H9 (cell line): ENCODE measurements at regions not wholly inside any gene's neighbourhood (a gene's known extent, or its start where the extent isn't known, plus 50 kb on each side); places are given as distances from the start of the nearest gene placed in this dataset.

Experiments used
- DNase-seq: peaks from one replicate; pipeline ENCODE4 v3.0.0-alpha.2; 2017
- H2AFZ ChIP-seq: one replicate; pipeline ENCODE4 v1.6.1; 2013; ENCODE audit warnings: mild to moderate bottlenecking, low read length, control low read depth, moderate library complexity
- H2AK5ac ChIP-seq: 2 replicates; pipeline ENCODE4 v1.6.1; 2013; ENCODE audit warnings: low read length, control low read depth, mixed read lengths; ENCODE audit not compliant: insufficient read length
- H2BK120ac ChIP-seq: one replicate; pipeline ENCODE4 v1.6.1; 2013; ENCODE audit warnings: low read depth, mild to moderate bottlenecking, low read length, control low read depth, inconsistent platforms; ENCODE audit not compliant: poor library complexity, severe bottlenecking
- H2BK12ac ChIP-seq: 2 replicates; pipeline ENCODE4 v1.6.1; 2013; ENCODE audit warnings: low read length, control low read depth, mixed read lengths, low read depth; ENCODE audit not compliant: insufficient read length
- H2BK15ac ChIP-seq: 2 replicates; pipeline ENCODE4 v1.6.1; 2013; ENCODE audit warnings: low read depth, low read length, control low read depth
- H2BK20ac ChIP-seq: one replicate; pipeline ENCODE4 v1.6.1; 2013; ENCODE audit warnings: low read depth, mild to moderate bottlenecking, low read length, control low read depth, inconsistent platforms; ENCODE audit not compliant: poor library complexity, severe bottlenecking
- H2BK5ac ChIP-seq: 2 replicates; pipeline ENCODE4 v1.6.1; 2013; ENCODE audit warnings: low read length, control low read depth, mixed read lengths; ENCODE audit not compliant: insufficient read length
- H3K14ac ChIP-seq: 2 replicates; pipeline ENCODE4 v1.6.1; 2013; ENCODE audit warnings: low read length, control low read depth; ENCODE audit not compliant: insufficient read depth
- H3K18ac ChIP-seq: 2 replicates; pipeline ENCODE4 v1.6.1; 2013; ENCODE audit warnings: low read depth, mild to moderate bottlenecking, mixed read lengths, low read length, control low read depth; ENCODE audit not compliant: insufficient read length
- H3K23ac ChIP-seq: 2 replicates; pipeline ENCODE4 v1.6.1; 2013; ENCODE audit warnings: low read length, control low read depth, mixed read lengths, low read depth; ENCODE audit not compliant: insufficient read length
- H3K23me2 ChIP-seq: 2 replicates; pipeline ENCODE4 v1.6.1; 2013; ENCODE audit warnings: low read depth, mild to moderate bottlenecking, mixed read lengths, low read length, control low read depth; ENCODE audit not compliant: insufficient read length, poor library complexity, severe bottlenecking
- H3K27ac ChIP-seq: 2 replicates; pipeline ENCODE4 v1.5.1; 2013; ENCODE audit warnings: low read length, control low read depth, mixed read lengths, low read depth; ENCODE audit not compliant: insufficient read length
- H3K27me3 ChIP-seq: 2 replicates; pipeline ENCODE4 v1.6.1; 2013; ENCODE audit warnings: low read length, control low read depth, inconsistent platforms; ENCODE audit not compliant: insufficient read depth
- H3K4ac ChIP-seq: 2 replicates; pipeline ENCODE4 v1.6.1; 2013; ENCODE audit warnings: low read depth, mild to moderate bottlenecking, control low read depth, inconsistent platforms, low read length, moderate library complexity
- H3K4me1 ChIP-seq: 2 replicates; pipeline ENCODE4 v1.6.1; 2013; ENCODE audit warnings: low read length, control low read depth, inconsistent platforms; ENCODE audit not compliant: insufficient read depth
- H3K4me2 ChIP-seq: 2 replicates; pipeline ENCODE4 v1.6.1; 2013; ENCODE audit warnings: low read length, control low read depth, mixed read lengths; ENCODE audit not compliant: insufficient read length, insufficient read depth
- H3K56ac ChIP-seq: 2 replicates; pipeline ENCODE4 v1.6.1; 2013; ENCODE audit warnings: low read depth, mild to moderate bottlenecking, mixed read lengths, low read length, control low read depth; ENCODE audit not compliant: insufficient read length
- H3K79me1 ChIP-seq: 2 replicates; pipeline ENCODE4 v1.6.1; 2013; ENCODE audit warnings: low read depth, mild to moderate bottlenecking, moderate library complexity, low read length, control low read depth, inconsistent platforms; ENCODE audit not compliant: insufficient read depth, poor library complexity, severe bottlenecking
- H3K79me2 ChIP-seq: 2 replicates; pipeline ENCODE4 v1.6.1; 2013; ENCODE audit warnings: low read length, control low read depth, inconsistent platforms; ENCODE audit not compliant: insufficient read depth
- H3K9ac ChIP-seq: 2 replicates; pipeline ENCODE4 v1.6.1; 2013; ENCODE audit warnings: low read length, control low read depth, mixed read lengths; ENCODE audit not compliant: insufficient read length; ENCODE audit errors: extremely low read depth
- H3K9me3 ChIP-seq: one replicate; pipeline ENCODE4 v1.6.1; 2013; ENCODE audit warnings: low read depth, low read length, inconsistent platforms; ENCODE audit not compliant: control insufficient read depth
- H3T11ph ChIP-seq: one replicate; pipeline ENCODE4 v1.6.1; 2013; ENCODE audit warnings: mild to moderate bottlenecking, low read length, control low read depth, inconsistent platforms
- H4K20me1 ChIP-seq: one replicate; pipeline ENCODE4 v1.6.1; 2013; ENCODE audit not compliant: control insufficient read depth, insufficient read length, insufficient read depth
- H4K5ac ChIP-seq: 2 replicates; pipeline ENCODE4 v1.6.1; 2013; ENCODE audit warnings: low read depth, mild to moderate bottlenecking, mixed read lengths, low read length, control low read depth; ENCODE audit not compliant: insufficient read length
- H4K8ac ChIP-seq: replicated peaks from 2 replicates; pipeline ENCODE4 v1.6.1; 2013; ENCODE audit warnings: low read length, control low read depth, mixed read lengths, low read depth; ENCODE audit not compliant: insufficient read length
- H4K91ac ChIP-seq: 2 replicates; pipeline ENCODE4 v1.6.1; 2013; ENCODE audit warnings: low read depth, mild to moderate bottlenecking, moderate library complexity, mixed read lengths, low read length, control low read depth; ENCODE audit not compliant: insufficient read length
- H3K27ac Mint-ChIP-seq, 3 experiments: 2 replicates in 2 of 3; 3 replicates in 1 of 3; pipeline ENCODE4 v1.8.0; 2020 to 2021; ENCODE audit warnings: mixed read lengths in 3 of 3, mild to moderate bottlenecking in 1 of 3, moderate library complexity in 1 of 3
- H3K27me3 Mint-ChIP-seq: 2 replicates; pipeline ENCODE4 v1.8.0; 2021; ENCODE audit warnings: low read depth, mild to moderate bottlenecking, moderate library complexity, mixed read lengths
- H3K36me3 Mint-ChIP-seq, 3 experiments: 2 replicates in 2 of 3; 3 replicates in 1 of 3; pipeline ENCODE4 v1.8.0; 2020 to 2021; ENCODE audit warnings: low read depth in 3 of 3, mixed read lengths in 3 of 3; ENCODE audit not compliant: insufficient read depth in 1 of 3
- H3K4me1 Mint-ChIP-seq, 2 experiments: 2 replicates each; pipeline ENCODE4 v1.8.0; 2020; ENCODE audit warnings: mixed read lengths in 2 of 2
- H3K4me3 Mint-ChIP-seq, 2 experiments: 2 replicates in 1 of 2; 3 replicates in 1 of 2; pipeline ENCODE4 v1.8.0; 2020 to 2021; ENCODE audit warnings: mild to moderate bottlenecking in 2 of 2, mixed read lengths in 2 of 2, moderate library complexity in 1 of 2
- H3K9me3 Mint-ChIP-seq, 2 experiments: 2 replicates in 1 of 2; 3 replicates in 1 of 2; pipeline ENCODE4 v1.8.0; 2020; ENCODE audit warnings: mild to moderate bottlenecking in 2 of 2, mixed read lengths in 2 of 2, moderate library complexity in 1 of 2
- CTCF ChIP-seq: fragments of 200-600 bp; sonication (generic); conservative IDR thresholded peaks from 3 replicates; pipeline ENCODE4 v1.8.0; 2021; ENCODE audit warnings: antibody characterized with exemption, mild to moderate bottlenecking
- WGBS: extraction: QIAGEN DNeasy Blood & Tissue Kit; methylation state at CpG from one replicate; pipeline ENCODE4 v1.1.7; 2013; ENCODE audit warnings: missing lambda C conversion rate, low lambda C conversion rate, mixed read lengths; ENCODE audit not compliant: insufficient read length; ENCODE audit errors: extremely low coverage; 5-methylcytosine and 5-hydroxymethylcytosine counted together

GRCh38 chr4:103370336-103370735, 172.2 kb upstream of the CENPE start:
- Histone ChIP-seq H3K18ac (no peak overlapping the region), H3K27me3 (no peaks in the 10 kb centered on the region), H4K91ac (no peak overlapping the region), H3T11ph (no peak overlapping the region), H2AFZ (no peak overlapping the region), H3K27ac (peak overlapping the region; percentile 46), H3K9ac (no peak overlapping the region), H4K20me1 (no peaks in the 10 kb centered on the region), H4K5ac (no peak overlapping the region), H3K79me2 (no peaks in the 10 kb centered on the region), H2AK5ac (no peak overlapping the region), H2BK15ac (no peak overlapping the region), H3K4me1 (peaks cover 8% of the 10 kb centered on the region; the same call in 1 of the 2 replicates), H3K9me3 (no peaks in the 10 kb centered on the region), H3K4ac (no peak overlapping the region), H2BK12ac (no peak overlapping the region), H2BK120ac (no peak overlapping the region), H2BK20ac (no peak overlapping the region), H3K23ac (no peak overlapping the region), H3K23me2 (no peaks in the 10 kb centered on the region), H3K4me2 (no peak overlapping the region), H3K56ac (no peak overlapping the region), H2BK5ac (no peak overlapping the region), H3K79me1 (no peaks in the 10 kb centered on the region), H3K14ac (no peak overlapping the region), H4K8ac (no peak overlapping the region)
- peaks cover 3 to 8% of the 10 kb centered on the region in 2 experiments for H3K4me1 Mint-ChIP-seq
- H3K27ac Mint-ChIP-seq, result no peak overlapping the region; a peak in 1 of 7 replicates
- no peak for TF ChIP-seq CTCF
- H3K36me3 Mint-ChIP-seq, result peaks cover 0 to 11% (median 0%) of the 10 kb centered on the region in 3 experiments; a peak in 3 of 7 replicates
- H3K27me3 Mint-ChIP-seq, result 0 out of 2 replicates have a peak, but pooled peaks cover 4% of the 10 kb centered on the region
- no CpG with 5 or more reads among the region's 5 CpGs for WGBS
- no peaks in the 10 kb centered on the region; a peak in 1 of 5 replicates for H3K9me3 Mint-ChIP-seq
- no peak overlapping the region for H3K4me3 Mint-ChIP-seq
- DNase-seq, result no peak
